GM18867 (cell line): ENCODE measurements at regions not wholly inside any gene's neighbourhood (a gene's known extent, or its start where the extent isn't known, plus 50 kb on each side); places are given as distances from the start of the nearest gene placed in this dataset.
"Not testable (repeated sequence)": the region's sequence is repeated elsewhere in the genome, so short reads cannot be mapped to it uniquely, and the experiment has no call there.

Experiments
- ATAC-seq: cut with Tn5 transposase; IDR thresholded peaks from one replicate; pipeline ENCODE4 v1.9.1; 2021; ENCODE audit warnings: mild to moderate bottlenecking, moderate library complexity; ENCODE audit not compliant: unreplicated experiment

GRCh38 chr1:157294387-157295145 is 156.4 kb upstream of the ETV3 start:
- ATAC-seq = not testable (repeated sequence)

GRCh38 chr1:157292809-157293564 is 154.8 kb upstream of the ETV3 start:
- ATAC-seq = no peak

DNA sequence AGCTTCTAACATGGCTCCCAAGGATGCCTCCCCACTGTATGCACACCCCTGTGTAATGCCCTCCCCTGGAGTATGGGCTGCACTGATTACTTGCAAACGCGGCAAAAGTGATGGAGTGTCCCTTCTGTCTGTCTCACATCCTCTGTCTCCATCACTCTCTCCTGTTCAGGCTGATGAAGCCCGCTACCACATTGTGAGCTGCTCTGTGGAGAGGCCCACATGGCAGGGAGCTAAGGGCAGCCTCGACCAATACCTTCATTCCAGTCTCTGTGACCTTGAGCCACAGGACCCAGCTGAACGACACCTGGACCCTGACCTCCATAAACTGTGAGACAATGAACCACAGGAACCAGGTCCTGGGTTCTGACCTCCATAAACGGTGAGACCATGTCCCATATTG is 154.1 kb upstream of the ETV3 start:
- ATAC-seq = no peak

DNA sequence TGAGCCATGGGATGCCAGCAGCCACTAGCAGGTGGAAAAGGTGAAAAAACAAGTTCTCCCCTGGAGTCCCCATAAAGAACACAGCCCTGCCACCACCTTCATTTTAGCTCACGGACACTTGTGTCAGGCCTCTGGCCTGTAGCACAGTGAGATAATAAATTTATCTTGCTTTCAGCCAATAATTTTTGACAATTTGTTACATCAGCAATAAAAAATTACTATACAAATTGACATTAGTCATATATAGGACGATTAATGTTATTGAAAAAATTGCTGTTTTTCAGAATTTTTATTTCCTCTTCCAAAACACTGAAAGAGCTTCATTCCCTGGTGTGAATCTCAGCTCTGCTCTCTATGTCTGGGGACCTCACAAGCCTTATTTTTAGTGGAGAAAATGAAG is 152.9 kb upstream of the ETV3 start:
- ATAC-seq = no peak

DNA sequence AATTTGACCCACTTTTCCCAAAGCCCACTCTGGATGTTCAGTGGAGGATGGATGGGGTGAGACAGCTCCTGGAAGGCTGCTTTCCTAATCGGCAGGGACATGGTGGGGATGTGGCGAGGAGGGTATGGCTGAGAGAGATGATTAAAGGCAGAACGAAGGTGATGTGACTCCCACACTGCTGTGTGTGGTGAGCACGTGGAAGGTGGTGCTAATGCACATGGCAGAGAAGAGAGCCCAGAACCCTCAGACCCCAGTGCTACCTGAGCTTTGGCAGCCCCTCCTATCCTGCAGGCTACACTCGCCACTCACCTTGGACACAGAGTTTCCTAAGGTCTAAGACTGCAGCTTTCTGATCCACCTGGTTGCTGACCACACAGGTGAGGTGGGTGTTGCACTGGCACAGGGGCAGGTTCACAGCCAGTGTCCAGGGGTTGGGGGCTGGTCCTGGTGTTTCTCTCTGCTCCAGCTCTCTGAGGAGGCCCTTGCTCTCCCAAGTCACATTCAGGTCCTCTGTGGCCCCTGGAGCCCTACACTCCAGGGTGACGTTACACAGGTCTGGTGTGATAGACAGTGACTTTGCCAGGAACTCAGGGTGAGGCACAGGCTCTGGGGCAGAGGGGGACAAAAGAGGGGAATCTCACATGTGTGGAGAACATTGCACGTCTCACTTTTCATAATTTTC is 151.4 kb upstream of the ETV3 start:
- ATAC-seq = no peak

- no peak for ATAC-seq
These were observed 150.8 kb upstream of the ETV3 start for GRCh38 chr1:157288996-157289395.

- no peak for ATAC-seq
These were observed 150.3 kb upstream of the ETV3 start for GRCh38 chr1:157288492-157288891.

DNA sequence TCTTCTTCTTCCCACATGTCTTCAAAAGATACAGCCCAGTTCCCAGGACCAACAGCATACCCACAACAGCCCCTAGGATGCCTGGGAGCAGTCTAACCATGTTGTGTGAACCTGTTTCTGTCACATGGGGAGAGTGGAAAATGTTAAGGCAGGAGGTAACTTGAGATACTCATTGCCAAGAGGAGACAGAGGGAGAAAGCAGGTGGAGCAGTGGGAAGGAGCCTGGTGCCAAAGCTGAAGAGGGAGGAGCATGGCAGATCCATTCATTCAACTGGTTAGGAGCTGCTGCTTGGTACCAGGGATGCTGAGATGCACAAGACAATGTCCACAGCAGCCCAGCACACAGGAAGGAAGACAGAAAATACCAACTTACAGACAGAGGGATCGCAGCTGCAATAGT is 149.8 kb upstream of the ETV3 start:
- no peak for ATAC-seq

DNA sequence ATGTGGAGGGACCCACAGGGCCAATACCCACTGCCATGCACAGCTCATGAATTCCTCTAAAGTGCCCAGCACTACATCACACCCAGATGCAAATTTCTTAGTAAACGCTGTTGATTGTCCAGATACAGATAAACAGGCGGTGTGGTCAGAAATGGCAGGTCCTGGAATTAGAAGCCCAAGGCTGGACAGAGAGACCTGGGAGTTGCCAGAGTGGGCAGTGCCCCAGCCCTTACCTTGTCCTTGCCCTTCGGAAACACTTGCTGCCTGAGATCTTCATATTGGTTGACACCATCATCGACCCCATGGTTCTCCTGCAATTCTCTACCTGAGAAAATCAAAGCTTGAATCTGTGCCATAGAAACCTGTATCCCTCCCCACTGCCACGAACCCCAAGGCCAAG is 149.3 kb upstream of the ETV3 start:
- ATAC-seq = no peak

- ATAC-seq = no peak
These were observed 148.6 kb upstream of the ETV3 start for GRCh38 chr1:157286646-157287420.

GRCh38 chr1:157286096-157286495 is 147.9 kb upstream of the ETV3 start:
- ATAC-seq = no peak

- ATAC-seq = no peak
These were observed 146.3 kb upstream of the ETV3 start for GRCh38 chr1:157284451-157284850.

DNA sequence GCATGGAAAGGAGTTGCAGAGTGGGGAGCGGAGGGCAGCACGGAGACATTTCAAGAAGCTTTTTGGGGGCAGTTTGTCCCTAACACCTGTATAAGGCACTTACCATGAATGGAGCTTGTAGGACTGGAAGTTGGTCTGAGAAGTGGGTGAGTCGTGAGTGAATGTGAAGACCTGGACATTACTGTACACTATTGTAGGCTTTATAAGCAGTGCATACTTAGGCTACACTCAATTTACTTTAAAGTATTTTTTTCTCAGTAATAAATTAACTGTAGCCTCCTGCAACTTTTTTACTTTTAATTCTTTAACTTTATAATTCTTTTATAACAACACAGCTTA is 141.6 kb upstream of the ETV3 start:
- ATAC-seq = no peak

DNA sequence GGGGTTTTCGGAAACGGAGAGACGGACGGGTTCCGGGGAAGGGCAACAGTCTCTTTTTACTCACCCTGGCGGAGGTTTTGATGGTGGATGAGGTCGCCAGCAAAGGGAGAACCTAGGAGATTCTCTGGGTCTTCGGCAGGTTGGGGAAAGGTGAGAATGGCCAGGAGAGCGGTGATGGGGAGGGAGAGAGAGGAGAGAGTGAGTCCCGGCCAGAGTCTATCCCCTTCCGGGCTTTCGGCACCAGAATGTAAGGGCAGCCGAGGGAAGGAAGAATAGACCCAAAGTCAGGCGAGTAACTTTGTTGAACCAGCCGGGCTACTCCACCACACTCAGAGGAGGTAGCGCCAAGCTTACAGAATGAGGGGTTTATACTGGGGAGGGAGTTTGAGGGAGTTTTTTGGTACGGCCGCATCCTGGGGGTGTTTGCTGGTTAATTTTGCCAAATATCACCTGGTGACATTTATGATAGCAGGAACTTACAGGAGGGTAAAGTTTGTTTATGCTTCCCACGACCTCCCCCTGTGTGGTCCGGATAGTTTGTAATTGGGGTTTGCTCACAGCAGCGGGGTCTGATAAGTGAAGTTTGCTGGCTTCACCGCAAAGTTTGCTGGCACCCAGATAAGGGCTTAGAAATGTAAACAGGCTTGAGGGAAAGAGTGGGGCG is 141.1 kb upstream of the ETV3 start:
- ATAC-seq = no peak

- ATAC-seq = no peak
These were observed 140.4 kb upstream of the ETV3 start for GRCh38 chr1:157278383-157279137.

GRCh38 chr1:157277913-157278312 is 139.7 kb upstream of the ETV3 start:
- no peak for ATAC-seq

DNA sequence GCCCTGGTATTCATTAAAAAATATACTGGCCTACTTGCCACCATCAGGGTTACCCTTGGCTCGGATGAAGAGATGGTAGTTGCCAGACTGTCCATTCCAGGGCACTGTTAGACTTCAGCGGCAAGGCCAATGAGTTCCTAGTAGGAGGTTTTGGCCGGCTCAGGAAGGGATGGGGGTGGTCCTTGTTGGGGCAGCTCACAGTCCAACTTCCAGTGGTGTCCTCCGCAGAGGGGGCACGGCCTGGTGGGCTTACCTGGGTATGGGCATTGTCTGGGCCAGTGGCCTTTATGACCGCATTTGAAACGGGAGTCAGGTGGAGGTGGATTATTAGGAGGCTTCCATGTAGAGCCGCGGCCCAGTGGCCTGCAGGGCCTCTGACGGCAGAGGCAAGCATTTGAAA is 139.1 kb upstream of the ETV3 start:
- no peak for ATAC-seq

GRCh38 chr1:157274698-157275534 is 136.7 kb upstream of the ETV3 start:
- no peak for ATAC-seq
